HUES64 (cell line): ENCODE measurements at regions not wholly inside any gene's neighbourhood (a gene's known extent, or its start where the extent isn't known, plus 50 kb on each side); places are given as distances from the start of the nearest gene placed in this dataset.

ENCODE experiments used
- H3K27ac ChIP-seq: 2 replicates; pipeline ENCODE4 v1.7.0; 2013; ENCODE audit warnings: low read depth, low read length, inconsistent platforms
- H3K27me3 ChIP-seq: 2 replicates; pipeline ENCODE4 v1.6.1; 2013; ENCODE audit warnings: mild to moderate bottlenecking, low read length; ENCODE audit not compliant: insufficient read depth
- H3K36me3 ChIP-seq: 2 replicates; pipeline ENCODE4 v1.6.1; 2013; ENCODE audit warnings: mild to moderate bottlenecking, low read length; ENCODE audit not compliant: insufficient read depth
- H3K4me1 ChIP-seq: 2 replicates; pipeline ENCODE4 v1.6.1; 2013; ENCODE audit warnings: mild to moderate bottlenecking, low read length, moderate library complexity; ENCODE audit not compliant: insufficient read depth
- H3K4me3 ChIP-seq: 2 replicates; pipeline ENCODE4 v1.5.1; 2013; ENCODE audit warnings: mild to moderate bottlenecking, low read length, moderate library complexity
- H3K9ac ChIP-seq: 2 replicates; pipeline ENCODE4 v1.6.1; 2013; ENCODE audit warnings: mild to moderate bottlenecking, low read depth, low read length
- H3K9me3 ChIP-seq: 2 replicates; pipeline ENCODE4 v1.6.1; 2013; ENCODE audit warnings: low read depth, low read length; ENCODE audit not compliant: insufficient read depth
- WGBS: fragments of 150-250, 120-280 bp; methylation state at CpG from one replicate; pipeline ENCODE4 v1.1.7; 2013; ENCODE audit warnings: missing lambda C conversion rate; 5-methylcytosine and 5-hydroxymethylcytosine counted together

- no peaks in the 10 kb centered on the region; the same call in 1 of the 2 replicates for H3K9me3 ChIP-seq
These were observed 773.8 kb downstream of the MECOM start for GRCh38 chr3:168889666-168890065.

GRCh38 chr3:168888781-168889180 is 774.7 kb downstream of the MECOM start:
- Histone ChIP-seq H3K4me3 (no peak overlapping the region), H3K27ac (no peak overlapping the region), H3K4me1 (no peaks in the 10 kb centered on the region), H3K36me3 (no peaks in the 10 kb centered on the region), H3K9ac (no peak overlapping the region), H3K9me3 (no peaks in the 10 kb centered on the region), H3K27me3 (no peaks in the 10 kb centered on the region)
- WGBS, result 98% methylated on average over 2 of the region's 2 CpGs

More at GRCh38 chr3:168889666-168890065, 773.8 kb downstream of the MECOM start:
- no peak overlapping the region for H3K4me3 ChIP-seq
- no peak overlapping the region for H3K27ac ChIP-seq
- H3K27me3 ChIP-seq, result no peaks in the 10 kb centered on the region
- no CpG with 5 or more reads among the region's 1 CpG for WGBS
- no peaks in the 10 kb centered on the region for H3K4me1 ChIP-seq
- H3K9ac ChIP-seq, result no peak overlapping the region
- H3K36me3 ChIP-seq, result no peaks in the 10 kb centered on the region

GRCh38 chr3:168885028-168885427 is 778.5 kb downstream of the MECOM start:
- H3K4me1 ChIP-seq, result 0 out of 2 replicates have a peak, but pooled peaks cover 6% of the 10 kb centered on the region
- 86% methylated on average over 1 of the region's 2 CpGs for WGBS
- no peaks in the 10 kb centered on the region for H3K9me3 ChIP-seq
- no peak overlapping the region for H3K27ac ChIP-seq
- H3K27me3 ChIP-seq, result no peaks in the 10 kb centered on the region
- no peak overlapping the region for H3K9ac ChIP-seq
- no peak overlapping the region for H3K4me3 ChIP-seq
- H3K36me3 ChIP-seq, result no peaks in the 10 kb centered on the region

- Histone ChIP-seq H3K36me3 (no peaks in the 10 kb centered on the region), H3K27ac (no peak overlapping the region), H3K4me3 (no peak overlapping the region), H3K9ac (no peak overlapping the region), H3K4me1 (0 out of 2 replicates have a peak, but pooled peaks cover 6% of the 10 kb centered on the region), H3K27me3 (no peaks in the 10 kb centered on the region), H3K9me3 (no peaks in the 10 kb centered on the region)
- 70% methylated on average over 1 of the region's 1 CpG for WGBS
These were observed 779.1 kb downstream of the MECOM start for GRCh38 chr3:168884353-168884903.

- no peak overlapping the region for H3K9ac ChIP-seq
- no peaks in the 10 kb centered on the region for H3K27me3 ChIP-seq
- H3K4me3 ChIP-seq, result no peak overlapping the region
- peaks cover 12% of the 10 kb centered on the region for H3K4me1 ChIP-seq
- no peak overlapping the region for H3K27ac ChIP-seq
- no CpG with 5 or more reads among the region's 1 CpG for WGBS
- no peaks in the 10 kb centered on the region for H3K36me3 ChIP-seq
- H3K9me3 ChIP-seq, result no peaks in the 10 kb centered on the region
These were observed 780.4 kb downstream of the MECOM start for GRCh38 chr3:168883145-168883544.

- Histone ChIP-seq H3K27me3 (no peaks in the 10 kb centered on the region), H3K27ac (no peak overlapping the region), H3K9ac (no peak overlapping the region), H3K9me3 (no peaks in the 10 kb centered on the region), H3K4me3 (no peak overlapping the region), H3K36me3 (no peaks in the 10 kb centered on the region), H3K4me1 (peaks cover 25% of the 10 kb centered on the region)
- WGBS, result 82% methylated on average over 3 of the region's 3 CpGs
These were observed 781.7 kb downstream of the MECOM start for GRCh38 chr3:168881804-168882203.

- H3K4me3 ChIP-seq, result no peak overlapping the region
- WGBS, result 96% methylated on average over 1 of the region's 1 CpG
- no peak overlapping the region for H3K27ac ChIP-seq
These were observed 782.9 kb upstream of the GOLIM4 start for GRCh38 chr3:168878655-168879054.

GRCh38 chr3:168877899-168878298 is 782.2 kb upstream of the GOLIM4 start:
- H3K9me3 ChIP-seq, result no peaks in the 10 kb centered on the region
- H3K27ac ChIP-seq, result no peak overlapping the region
- no peaks in the 10 kb centered on the region for H3K27me3 ChIP-seq
- H3K9ac ChIP-seq, result no peak overlapping the region
- peaks cover 28% of the 10 kb centered on the region for H3K4me1 ChIP-seq
- no peaks in the 10 kb centered on the region for H3K36me3 ChIP-seq
- H3K4me3 ChIP-seq, result no peak overlapping the region
- 100% methylated on average over 1 of the region's 1 CpG for whole genome bisulfite sequencing

More at GRCh38 chr3:168878655-168879054, 782.9 kb upstream of the GOLIM4 start:
- Histone ChIP-seq H3K9me3 (no peaks in the 10 kb centered on the region), H3K4me1 (peaks cover 28% of the 10 kb centered on the region), H3K36me3 (no peaks in the 10 kb centered on the region), H3K27me3 (no peaks in the 10 kb centered on the region), H3K9ac (no peak overlapping the region)

- Histone ChIP-seq H3K27ac (no peak overlapping the region), H3K36me3 (no peaks in the 10 kb centered on the region), H3K27me3 (no peaks in the 10 kb centered on the region), H3K9me3 (no peaks in the 10 kb centered on the region), H3K9ac (no peak overlapping the region), H3K4me3 (no peak overlapping the region), H3K4me1 (peaks cover 23% of the 10 kb centered on the region)
- WGBS, result 92% methylated on average over 4 of the region's 4 CpGs
These were observed 780.8 kb upstream of the GOLIM4 start for GRCh38 chr3:168876346-168877035.

GRCh38 chr3:168872826-168873225 is 777.1 kb upstream of the GOLIM4 start:
- H3K9me3 ChIP-seq, result no peaks in the 10 kb centered on the region
- no peak overlapping the region for H3K4me3 ChIP-seq
- 100% methylated on average over 2 of the region's 3 CpGs for WGBS
- H3K4me1 ChIP-seq, result peaks cover 12% of the 10 kb centered on the region
- H3K36me3 ChIP-seq, result no peaks in the 10 kb centered on the region
- no peak overlapping the region for H3K27ac ChIP-seq
- no peaks in the 10 kb centered on the region for H3K27me3 ChIP-seq
- no peak overlapping the region for H3K9ac ChIP-seq

GRCh38 chr3:168870892-168871291 is 775.2 kb upstream of the GOLIM4 start:
- Histone ChIP-seq H3K9ac (no peak overlapping the region), H3K4me1 (no peaks in the 10 kb centered on the region), H3K27ac (no peak overlapping the region), H3K9me3 (no peaks in the 10 kb centered on the region), H3K4me3 (no peak overlapping the region), H3K27me3 (no peaks in the 10 kb centered on the region), H3K36me3 (no peaks in the 10 kb centered on the region)
- WGBS, result 89% methylated on average over 1 of the region's 2 CpGs
